ENCODE measurements at regions not wholly inside any gene's neighbourhood (a gene's known extent, or its start where the extent isn't known, plus 50 kb on each side); places are given as distances from the start of the nearest gene placed in this dataset.

- TF ChIP-seq, protein P1, sequence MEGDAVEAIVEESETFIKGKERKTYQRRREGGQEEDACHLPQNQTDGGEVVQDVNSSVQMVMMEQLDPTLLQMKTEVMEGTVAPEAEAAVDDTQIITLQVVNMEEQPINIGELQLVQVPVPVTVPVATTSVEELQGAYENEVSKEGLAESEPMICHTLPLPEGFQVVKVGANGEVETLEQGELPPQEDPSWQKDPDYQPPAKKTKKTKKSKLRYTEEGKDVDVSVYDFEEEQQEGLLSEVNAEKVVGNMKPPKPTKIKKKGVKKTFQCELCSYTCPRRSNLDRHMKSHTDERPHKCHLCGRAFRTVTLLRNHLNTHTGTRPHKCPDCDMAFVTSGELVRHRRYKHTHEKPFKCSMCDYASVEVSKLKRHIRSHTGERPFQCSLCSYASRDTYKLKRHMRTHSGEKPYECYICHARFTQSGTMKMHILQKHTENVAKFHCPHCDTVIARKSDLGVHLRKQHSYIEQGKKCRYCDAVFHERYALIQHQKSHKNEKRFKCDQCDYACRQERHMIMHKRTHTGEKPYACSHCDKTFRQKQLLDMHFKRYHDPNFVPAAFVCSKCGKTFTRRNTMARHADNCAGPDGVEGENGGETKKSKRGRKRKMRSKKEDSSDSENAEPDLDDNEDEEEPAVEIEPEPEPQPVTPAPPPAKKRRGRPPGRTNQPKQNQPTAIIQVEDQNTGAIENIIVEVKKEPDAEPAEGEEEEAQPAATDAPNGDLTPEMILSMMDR (IDR thresholded peaks at IDR 0.05; ENCODE audit: insufficient read depth, low read depth, low read length) = no peak
- TF ChIP-seq EZH2 (IDR thresholded peaks at IDR 0.05; ENCODE audit: insufficient read depth, low read length) = no peak
Measured at GRCh38 chr2:220143336-220143735, 515.9 kb downstream of the SLC4A3 start.
